Lower lobe of right lung (tissue), 2 donors: ENCODE measurements at regions not wholly inside any gene's neighbourhood (a gene's known extent, or its start where the extent isn't known, plus 50 kb on each side); places are given as distances from the start of the nearest gene placed in this dataset.
"Not testable (repeated sequence)": the region's sequence is repeated elsewhere in the genome, so short reads cannot be mapped to it uniquely, and the experiment has no call there.

Experiments
- ATAC-seq, 2 donors: fragments of 200-7000 bp; cut with Tn5 transposase; one replicate each; pipeline ENCODE4 v1.9.1; 2020 to 2022; ENCODE audit warnings: mild to moderate bottlenecking in 2 of 2, moderate library complexity in 2 of 2
- DNase-seq: peaks from one replicate; pipeline ENCODE4 v3.0.0-alpha.2; 2020
- H3K27ac ChIP-seq: fragments of 200-600 bp; one replicate; pipeline ENCODE4 v1.8.0; 2022
- H3K27me3 ChIP-seq: fragments of 200-600 bp; one replicate; pipeline ENCODE4 v1.8.0; 2022; ENCODE audit warnings: low read depth
- H3K36me3 ChIP-seq: fragments of 200-600 bp; one replicate; pipeline ENCODE4 v1.8.0; 2022; ENCODE audit warnings: mild to moderate bottlenecking
- H3K4me1 ChIP-seq: fragments of 200-600 bp; one replicate; pipeline ENCODE4 v1.8.0; 2022
- H3K4me3 ChIP-seq: fragments of 200-600 bp; one replicate; pipeline ENCODE4 v1.8.0; 2022; ENCODE audit warnings: mild to moderate bottlenecking
- H3K9me3 ChIP-seq: fragments of 200-600 bp; one replicate; pipeline ENCODE4 v1.8.0; 2022
- intact Hi-C: fragments of 100-400 bp; cut with DNase I; formaldehyde crosslinking; loops from one replicate; pipeline ENCODE4 v1.11.0; 2022
- TF ChIP-seq, protein P1 (sequence below): fragments of 200-600 bp; IDR thresholded peaks from one replicate; pipeline ENCODE4 v1.8.0; 2022; ENCODE audit warnings: antibody characterized with exemption, mild to moderate bottlenecking
- donor health status: DM: no; HTN: yes; CAD: no; lungs with severe emphysema.

DNA sequence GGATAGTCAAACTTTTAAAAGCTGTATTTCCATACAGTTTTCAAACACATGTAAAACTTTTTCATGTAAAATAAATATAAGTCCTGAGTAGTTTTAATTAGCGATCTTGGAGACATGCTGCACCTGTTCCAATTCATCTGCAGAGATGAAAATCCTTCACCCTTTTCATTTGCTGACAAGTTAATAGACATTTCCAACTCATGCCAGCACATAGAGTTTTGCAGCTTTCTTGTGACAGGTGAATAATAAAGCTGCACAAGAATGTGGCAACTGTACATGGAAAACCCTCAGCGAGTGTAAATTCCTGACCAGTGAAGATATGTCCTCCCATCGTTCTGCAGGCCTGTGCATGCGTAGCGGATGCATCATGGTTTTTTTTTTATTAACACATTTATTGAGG lies 771.4 kb downstream of the TDRD15 start:
- Histone ChIP-seq H3K27ac (no peak overlapping the region), H3K36me3 (no peaks in the 10 kb centered on the region), H3K4me3 (no peak overlapping the region), H3K27me3 (no peaks in the 10 kb centered on the region), H3K9me3 (no peaks in the 10 kb centered on the region), H3K4me1 (no peaks in the 10 kb centered on the region)
- intact Hi-C loops: no loop called here
- TF ChIP-seq, protein P1, sequence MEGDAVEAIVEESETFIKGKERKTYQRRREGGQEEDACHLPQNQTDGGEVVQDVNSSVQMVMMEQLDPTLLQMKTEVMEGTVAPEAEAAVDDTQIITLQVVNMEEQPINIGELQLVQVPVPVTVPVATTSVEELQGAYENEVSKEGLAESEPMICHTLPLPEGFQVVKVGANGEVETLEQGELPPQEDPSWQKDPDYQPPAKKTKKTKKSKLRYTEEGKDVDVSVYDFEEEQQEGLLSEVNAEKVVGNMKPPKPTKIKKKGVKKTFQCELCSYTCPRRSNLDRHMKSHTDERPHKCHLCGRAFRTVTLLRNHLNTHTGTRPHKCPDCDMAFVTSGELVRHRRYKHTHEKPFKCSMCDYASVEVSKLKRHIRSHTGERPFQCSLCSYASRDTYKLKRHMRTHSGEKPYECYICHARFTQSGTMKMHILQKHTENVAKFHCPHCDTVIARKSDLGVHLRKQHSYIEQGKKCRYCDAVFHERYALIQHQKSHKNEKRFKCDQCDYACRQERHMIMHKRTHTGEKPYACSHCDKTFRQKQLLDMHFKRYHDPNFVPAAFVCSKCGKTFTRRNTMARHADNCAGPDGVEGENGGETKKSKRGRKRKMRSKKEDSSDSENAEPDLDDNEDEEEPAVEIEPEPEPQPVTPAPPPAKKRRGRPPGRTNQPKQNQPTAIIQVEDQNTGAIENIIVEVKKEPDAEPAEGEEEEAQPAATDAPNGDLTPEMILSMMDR: no peak
- ATAC-seq: no peak
- DNase-seq: no peak

DNA sequence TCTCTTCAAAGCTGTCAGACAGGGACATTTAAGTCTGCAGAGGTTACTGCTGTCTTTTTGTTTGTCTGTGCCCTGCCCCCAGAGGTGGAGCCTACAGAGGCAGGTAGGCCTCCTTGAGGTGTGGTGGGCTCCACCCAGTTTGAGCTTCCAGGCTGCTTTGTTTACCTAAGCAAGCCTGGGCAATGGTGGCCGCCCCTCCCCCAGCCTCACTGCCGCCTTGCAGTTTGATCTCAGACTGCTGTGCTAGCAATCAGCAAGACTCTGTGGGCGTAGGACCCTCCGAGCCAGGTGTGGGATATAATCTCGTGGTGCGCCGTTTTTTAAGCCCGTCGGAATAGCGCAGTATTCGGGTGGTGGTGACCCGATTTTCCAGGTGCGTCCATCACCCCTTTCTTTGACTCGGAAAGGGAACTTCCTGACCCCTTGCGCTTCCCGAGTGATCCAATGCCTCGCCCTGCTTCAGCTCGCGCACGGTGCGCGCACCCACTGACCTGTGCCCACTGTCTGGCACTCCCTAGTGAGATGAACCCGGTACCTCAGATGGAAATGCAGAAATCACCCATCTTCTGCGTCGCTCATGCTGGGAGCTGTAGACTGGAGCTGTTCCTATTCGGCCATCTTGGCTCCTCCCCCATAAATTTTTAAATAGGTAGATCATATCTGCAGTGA lies 785.1 kb downstream of the TDRD15 start:
- H3K27me3 ChIP-seq, H3K9me3 ChIP-seq, H3K4me3 ChIP-seq, DNase-seq, H3K27ac ChIP-seq, ATAC-seq, H3K4me1 ChIP-seq, intact Hi-C loops, H3K36me3 ChIP-seq: not testable (repeated sequence)

DNA sequence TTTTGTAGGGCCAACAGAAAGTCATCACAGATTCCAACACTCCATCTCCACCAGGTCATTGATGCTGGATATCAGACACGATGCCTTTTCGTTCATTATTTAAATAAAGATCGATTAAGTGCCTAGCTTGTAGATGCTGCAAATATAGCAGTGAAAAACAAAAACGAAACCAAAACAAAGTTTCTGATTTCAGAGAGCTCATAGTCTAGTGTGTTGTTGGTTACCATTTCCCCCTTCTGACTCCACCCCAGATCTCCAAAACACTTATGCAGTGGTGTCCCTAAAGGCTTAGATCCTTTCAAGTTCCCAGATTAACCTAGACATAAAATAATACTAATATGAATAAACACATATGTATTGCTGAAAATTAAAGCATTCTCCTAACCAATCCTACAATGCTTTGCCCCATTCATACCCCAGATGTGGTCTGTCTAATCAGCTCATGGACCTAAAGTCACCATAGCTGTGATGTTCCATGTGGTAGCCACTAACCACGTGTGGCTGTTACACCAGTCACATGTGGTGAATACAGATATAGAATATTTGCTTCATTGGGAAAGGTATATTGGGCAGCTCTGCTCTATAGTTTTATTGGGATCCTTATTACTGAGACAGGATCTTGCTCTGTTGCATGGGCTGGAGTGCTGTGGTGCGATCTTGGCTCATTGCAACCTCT lies 787.2 kb downstream of the TDRD15 start:
- Histone ChIP-seq H3K36me3 (no peaks in the 10 kb centered on the region), H3K4me1 (no peaks in the 10 kb centered on the region), H3K9me3 (no peaks in the 10 kb centered on the region), H3K27ac (no peak overlapping the region), H3K27me3 (no peaks in the 10 kb centered on the region), H3K4me3 (no peak overlapping the region)
- TF ChIP-seq, protein P1: no peak
- intact Hi-C loops: no loop called here
- ATAC-seq (no peak), DNase-seq (no peak)

DNA sequence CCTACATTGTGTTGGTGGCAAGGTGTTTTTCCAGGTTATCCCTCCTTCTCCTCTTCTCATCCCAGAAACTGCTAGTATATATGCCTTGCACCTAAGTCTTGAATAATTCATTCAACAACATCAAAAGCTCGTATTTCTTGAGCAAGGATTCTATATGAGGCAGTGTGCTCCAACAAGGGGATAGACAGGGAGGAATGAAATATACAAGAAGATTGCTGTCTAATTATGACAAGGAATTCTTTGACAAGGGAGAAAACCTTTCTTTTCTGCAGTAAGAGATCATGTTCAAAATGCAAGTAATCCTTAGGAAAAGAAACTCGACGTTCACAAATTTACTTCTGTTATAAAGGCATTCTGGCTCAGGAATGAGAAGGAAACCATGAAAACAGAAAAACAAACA lies 788.6 kb downstream of the TDRD15 start:
- Histone ChIP-seq H3K9me3 (no peaks in the 10 kb centered on the region), H3K36me3 (no peaks in the 10 kb centered on the region), H3K27ac (no peak overlapping the region), H3K27me3 (no peaks in the 10 kb centered on the region), H3K4me1 (no peaks in the 10 kb centered on the region), H3K4me3 (no peak overlapping the region)
- ATAC-seq: no peak
- DNase-seq: no peak
- TF ChIP-seq, protein P1: no peak
- intact Hi-C loops: no loop called here

DNA sequence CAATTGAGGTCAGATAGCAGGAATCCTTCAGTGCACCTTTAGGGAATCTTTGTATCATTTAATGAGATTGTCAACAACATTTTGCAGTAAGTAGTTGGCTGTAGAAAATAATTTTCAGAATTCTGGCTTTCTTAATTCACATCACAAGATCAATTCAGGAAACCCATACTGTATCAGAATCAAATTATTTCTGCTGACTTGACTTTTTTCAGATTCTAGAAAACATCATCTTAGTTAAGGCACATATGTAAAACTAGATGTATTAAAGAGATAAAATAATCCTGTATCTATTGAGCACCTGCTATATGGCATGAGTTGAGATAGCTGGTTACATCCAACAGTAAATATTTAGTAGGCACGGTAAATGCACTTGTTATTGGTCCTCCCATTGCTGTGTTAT lies 791.4 kb downstream of the TDRD15 start:
- no peak for DNase-seq
- no peak overlapping the region for H3K4me3 ChIP-seq
- ATAC-seq: no peak
- H3K4me1 ChIP-seq: no peaks in the 10 kb centered on the region
- intact Hi-C loops: no loop called here
- no peaks in the 10 kb centered on the region for H3K36me3 ChIP-seq
- no peak overlapping the region for H3K27ac ChIP-seq
- H3K27me3 ChIP-seq: no peaks in the 10 kb centered on the region
- no peaks in the 10 kb centered on the region for H3K9me3 ChIP-seq
- TF ChIP-seq, protein P1: no peak

DNA sequence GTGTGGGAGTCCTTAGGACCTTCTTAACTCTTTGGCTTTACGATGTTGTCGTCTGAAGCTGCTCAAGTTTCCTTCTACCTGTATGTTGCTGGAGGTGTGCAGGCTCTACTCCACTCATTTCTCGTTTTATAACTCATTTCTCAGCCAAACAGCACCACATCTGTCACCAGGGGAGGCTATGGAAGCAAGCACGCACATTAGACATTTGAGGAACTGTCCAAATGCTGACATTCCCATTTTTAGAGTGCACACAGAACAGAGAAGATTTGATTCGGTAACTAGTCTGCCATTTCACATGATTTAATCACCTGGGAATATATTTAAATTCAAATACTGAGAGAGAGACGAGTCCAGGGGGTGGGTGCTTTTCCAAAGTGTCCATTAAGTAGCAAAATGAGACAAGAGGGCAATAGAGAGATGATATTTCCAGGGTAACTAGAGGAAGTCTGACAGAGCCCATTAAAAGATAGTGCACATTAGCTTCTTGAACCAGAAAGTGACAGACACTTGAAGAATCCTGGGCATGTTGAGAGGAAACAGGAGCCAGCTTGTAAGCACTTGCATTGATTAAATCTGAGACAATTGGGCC lies 793.3 kb downstream of the TDRD15 start:
- no peak overlapping the region for H3K27ac ChIP-seq
- TF ChIP-seq, protein P1: no peak
- no peak for DNase-seq
- no peaks in the 10 kb centered on the region for H3K9me3 ChIP-seq
- no peak for ATAC-seq
- no peak overlapping the region for H3K4me3 ChIP-seq
- no peaks in the 10 kb centered on the region for H3K27me3 ChIP-seq
- no peaks in the 10 kb centered on the region for H3K36me3 ChIP-seq
- intact Hi-C loops: no loop called here
- H3K4me1 ChIP-seq: no peaks in the 10 kb centered on the region
